ENCODE measurements at regions not wholly inside any gene's neighbourhood (a gene's known extent, or its start where the extent isn't known, plus 50 kb on each side); places are given as distances from the start of the nearest gene placed in this dataset.

GRCh38 chr4:8709729-8710360, 117.3 kb downstream of the CPZ start:
- peak in 2 of 5 donors; percentile 13 to 54 for DNase-seq
- WGBS, 4 donors, result 36 to 51% (median 45%) methylated on average over 20 to 23 of the region's 23 CpGs
- intact Hi-C loops (cut with DNase I), result no loop called here

GRCh38 chr4:8709050-8709728, 116.6 kb downstream of the CPZ start:
- Histone ChIP-seq H3K4me3 (no peak overlapping the region), H3K36me3 (no peaks in the 10 kb centered on the region), H3K27ac (no peak overlapping the region), H3K9me3 (peaks cover 0 to 29% (median 18%) of the 10 kb centered on the region in 12 donors), H3K4me1 (no peaks in the 10 kb centered on the region), H3K27me3 (peaks cover 0 to 49% (median 5%) of the 10 kb centered on the region in 9 donors)
- ATAC-seq (no peak), DNase-seq (peak in 1 of 5 donors; percentile 7)
- intact Hi-C loops (cut with DNase I), result no loop called here
- 72 to 83% (median 80%) methylated on average over 13 to 15 of the region's 15 CpGs for WGBS, 4 donors
- TF ChIP-seq CTCF (IDR thresholded peaks at IDR 0.05), result no peak
- TF ChIP-seq POLR2A (IDR thresholded peaks at IDR 0.05), result no peak

More at GRCh38 chr4:8709729-8710360, 117.3 kb downstream of the CPZ start:
- no peak for ATAC-seq
- H3K27ac ChIP-seq, result no peak overlapping the region
- no peaks in the 10 kb centered on the region for H3K36me3 ChIP-seq
- no peak overlapping the region for H3K4me3 ChIP-seq
- H3K9me3 ChIP-seq, result peaks cover 0 to 36% (median 24%) of the 10 kb centered on the region in 12 donors
- H3K4me1 ChIP-seq, result no peaks in the 10 kb centered on the region
- TF ChIP-seq POLR2A (IDR thresholded peaks at IDR 0.05), result no peak
- TF ChIP-seq CTCF (IDR thresholded peaks at IDR 0.05), result no peak
- peaks cover 0 to 42% (median under 1%) of the 10 kb centered on the region in 9 donors for H3K27me3 ChIP-seq

GRCh38 chr4:8708401-8709021, 115.9 kb downstream of the CPZ start:
- no peak overlapping the region for H3K27ac ChIP-seq
- DNase-seq, result peak in 2 of 5 donors; percentile 4 to 64

More at GRCh38 chr4:8708401-8709021, 115.9 kb downstream of the CPZ start:
- Histone ChIP-seq H3K9me3 (peaks cover 0 to 23% (median 11%) of the 10 kb centered on the region in 12 donors), H3K27me3 (peaks cover 0 to 55% (median 7%) of the 10 kb centered on the region in 9 donors), H3K4me3 (no peak overlapping the region), H3K4me1 (no peaks in the 10 kb centered on the region), H3K36me3 (no peaks in the 10 kb centered on the region)
- WGBS, 4 donors, result 76 to 81% (median 80%) methylated on average over 12 to 16 of the region's 16 CpGs
- no peak for ATAC-seq
- intact Hi-C loops (cut with DNase I), result no loop called here
- TF ChIP-seq CTCF (IDR thresholded peaks at IDR 0.05), result no peak
- TF ChIP-seq POLR2A (IDR thresholded peaks at IDR 0.05), result no peak
